ENCODE measurements at regions not wholly inside any gene's neighbourhood (a gene's known extent, or its start where the extent isn't known, plus 50 kb on each side); places are given as distances from the start of the nearest gene placed in this dataset.

DNA sequence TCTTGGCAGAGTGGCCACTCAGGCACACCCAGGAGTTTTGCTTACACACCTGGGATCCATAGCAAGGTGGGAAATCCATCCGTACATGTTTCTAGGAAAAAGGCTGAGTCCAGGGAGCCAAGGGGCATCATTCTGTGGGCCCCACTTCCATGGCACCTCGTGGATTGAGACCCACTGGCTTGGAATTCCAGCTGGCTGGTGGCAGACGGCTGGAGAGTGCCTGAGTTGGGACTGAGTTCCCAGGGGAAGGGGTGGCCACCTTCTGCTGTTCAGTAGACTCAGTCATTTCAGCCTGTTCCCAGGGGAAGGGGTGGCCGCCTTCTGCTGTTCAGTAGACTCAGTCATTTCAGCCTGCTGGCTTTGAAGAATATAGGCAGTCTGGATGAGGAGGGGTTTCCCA, 366.0 kb upstream of the GRIA3 start:
- TF ChIP-seq POLR2A (IDR thresholded peaks at IDR 0.05) (no peak), CTCF (IDR thresholded peaks at IDR 0.05) (no peak), POLR2AphosphoS5 (IDR thresholded peaks at IDR 0.05) (no peak), EP300 (IDR thresholded peaks at IDR 0.05) (no peak)
